Activated CD4-positive, CD25-positive, alpha-beta regulatory T cell treated with anti-CD3 and anti-CD28 coated beads, Interleukin-2, amount 50 U/mL, for 24 hours (primary cell): ENCODE measurements at regions not wholly inside any gene's neighbourhood (a gene's known extent, or its start where the extent isn't known, plus 50 kb on each side); places are given as distances from the start of the nearest gene placed in this dataset.

ENCODE experiments used
- ATAC-seq, 2 donors: fragments of 150-1000 bp; cut with Tn5 transposase; one replicate each; pipeline ENCODE4 v1.10.0; 2021; ENCODE audit warnings: mild to moderate bottlenecking in 1 of 2, moderate library complexity in 1 of 2

- no peak for ATAC-seq
These were observed 526.8 kb downstream of the XIRP2 start for GRCh38 chr2:167415068-167415467.

- no peak for ATAC-seq
These were observed 523.1 kb downstream of the XIRP2 start for GRCh38 chr2:167411367-167411766.

DNA sequence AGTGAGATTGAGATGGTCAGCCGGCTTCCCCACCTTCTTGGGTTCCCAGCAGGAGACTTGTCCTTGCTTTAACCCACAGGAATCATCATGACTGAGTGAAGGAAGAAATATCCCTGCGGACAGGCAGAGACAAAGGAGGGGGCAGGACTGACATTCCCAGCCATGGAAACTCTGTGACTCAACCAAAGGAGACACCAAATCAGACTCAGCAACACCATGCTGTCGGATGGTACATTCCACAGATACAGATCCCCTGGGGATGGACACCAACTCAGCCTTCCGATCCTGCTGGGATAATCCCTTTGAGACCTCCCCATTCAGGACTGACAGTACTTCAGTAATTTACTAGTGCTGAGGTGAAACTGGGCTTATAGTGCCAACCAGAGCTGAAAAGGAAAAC is 518.3 kb downstream of the XIRP2 start:
- no peak for ATAC-seq

GRCh38 chr2:167404627-167405284 is 516.5 kb downstream of the XIRP2 start:
- no peak for ATAC-seq

DNA sequence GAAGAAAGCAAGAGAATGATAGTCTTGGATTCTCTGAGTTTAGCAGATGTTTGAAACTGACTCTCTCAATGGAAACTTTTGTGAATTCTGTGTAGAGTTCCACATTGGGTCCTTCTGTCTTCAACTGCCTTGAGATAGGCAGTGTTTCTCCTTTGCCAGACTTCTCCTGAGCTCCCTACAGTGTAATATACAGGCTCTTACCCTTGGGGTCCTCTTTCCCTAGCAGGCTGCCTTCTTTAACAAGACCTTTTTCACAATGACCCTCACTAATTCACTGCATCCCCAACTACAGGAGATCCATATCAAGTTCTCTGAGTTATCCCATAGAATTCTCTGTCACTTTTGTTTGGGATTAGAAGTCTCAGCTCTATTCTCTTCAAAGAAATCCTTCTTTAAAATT is 513.0 kb downstream of the XIRP2 start:
- no peak for ATAC-seq

- no peak for ATAC-seq
These were observed 512.3 kb downstream of the XIRP2 start for GRCh38 chr2:167400546-167400945.

DNA sequence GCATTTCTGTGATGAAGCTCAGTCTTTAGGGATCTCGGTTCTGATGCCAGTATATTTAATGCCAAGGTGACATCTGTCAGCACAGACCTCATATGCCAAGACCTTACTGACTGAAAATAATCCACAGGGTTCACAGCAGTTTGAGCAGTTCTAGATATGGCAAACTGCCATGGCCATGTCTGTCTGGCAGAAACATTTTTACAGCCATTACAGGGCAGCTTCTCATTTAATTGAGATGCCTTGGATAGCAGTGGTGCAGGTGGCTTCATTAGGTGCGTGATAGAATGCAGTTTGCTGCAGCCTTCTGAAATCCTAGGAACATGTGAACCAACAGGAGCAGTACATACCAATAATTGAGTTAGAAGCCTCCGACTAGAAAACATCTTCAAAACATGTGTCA is 510.6 kb downstream of the XIRP2 start:
- no peak for ATAC-seq

GRCh38 chr2:167388901-167389300 is 500.6 kb downstream of the XIRP2 start:
- ATAC-seq = no peak

GRCh38 chr2:167388497-167388896 is 500.2 kb downstream of the XIRP2 start:
- no peak for ATAC-seq

- no peak for ATAC-seq
These were observed 498.4 kb downstream of the XIRP2 start for GRCh38 chr2:167386694-167387093.

DNA sequence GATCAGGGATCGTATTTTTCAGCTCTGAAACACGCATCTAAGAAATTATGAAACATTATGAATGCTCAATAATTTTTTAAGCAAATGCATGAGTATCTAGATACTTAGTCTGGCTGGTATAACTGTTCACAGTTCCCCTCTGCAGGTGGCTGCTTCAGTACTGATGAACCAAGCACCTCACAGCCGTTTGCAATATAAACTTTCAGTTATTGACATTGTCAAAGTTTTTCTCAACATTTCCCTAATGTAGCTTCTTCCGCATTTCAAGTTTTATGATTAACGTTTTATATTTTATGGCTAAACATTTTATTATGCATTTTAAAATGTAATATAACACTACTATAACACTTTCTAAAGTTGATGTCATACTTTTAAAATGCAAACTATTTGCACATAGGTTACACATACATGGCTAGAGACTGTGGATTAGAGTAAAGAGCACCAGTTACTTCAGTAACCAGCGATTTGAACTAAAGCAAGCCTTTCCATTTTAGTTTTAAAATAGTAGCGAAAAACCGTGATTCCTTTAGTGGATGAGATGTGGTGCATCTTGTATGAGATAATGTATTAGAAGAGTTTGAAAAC is 495.4 kb downstream of the XIRP2 start:
- no peak for ATAC-seq

GRCh38 chr2:167381349-167381748 is 493.1 kb downstream of the XIRP2 start:
- ATAC-seq = no peak

DNA sequence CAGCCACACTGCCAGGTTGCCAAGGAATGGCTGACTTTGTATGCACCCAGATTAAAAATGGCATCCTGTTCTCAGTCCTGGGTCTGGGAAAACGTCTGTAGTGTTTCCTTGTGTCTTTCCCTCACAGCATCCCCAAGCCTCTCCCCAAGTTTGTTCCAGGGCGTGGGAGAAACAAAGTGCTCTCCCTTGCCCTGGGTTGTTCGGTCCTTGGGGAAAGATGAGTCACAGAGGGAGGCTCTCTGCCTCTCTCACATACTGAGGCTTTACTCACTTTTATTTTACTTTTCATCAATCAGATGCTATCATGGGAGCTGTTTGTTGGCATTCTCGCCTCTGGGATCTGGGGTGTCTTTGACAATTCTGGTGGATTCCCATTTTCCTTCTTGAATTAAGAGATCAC is 492.3 kb downstream of the XIRP2 start:
- no peak for ATAC-seq

GRCh38 chr2:167380094-167380493 is 491.8 kb downstream of the XIRP2 start:
- ATAC-seq = no peak

- ATAC-seq = no peak
These were observed 480.8 kb downstream of the XIRP2 start for GRCh38 chr2:167369083-167369482.

DNA sequence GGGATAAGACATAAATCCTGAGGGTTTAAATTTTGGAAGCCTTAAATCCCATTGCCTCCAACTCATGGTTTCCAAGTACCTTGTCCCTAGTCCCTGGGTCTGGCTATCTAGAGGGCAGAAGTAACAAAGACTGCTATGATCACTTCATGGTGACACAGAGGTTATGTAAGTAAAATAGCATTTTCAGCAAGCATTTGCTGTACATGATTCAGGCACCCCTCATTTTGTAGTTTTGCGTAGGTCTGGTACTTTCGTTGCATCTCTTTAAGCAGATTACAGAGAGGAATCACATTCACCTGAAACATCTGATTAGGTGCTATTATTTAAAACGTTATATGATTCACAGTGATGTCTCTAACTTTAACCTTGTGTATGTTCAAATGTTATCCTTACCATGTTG is 480.1 kb downstream of the XIRP2 start:
- ATAC-seq = no peak

GRCh38 chr2:167365216-167365615 is 476.9 kb downstream of the XIRP2 start:
- no peak for ATAC-seq

DNA sequence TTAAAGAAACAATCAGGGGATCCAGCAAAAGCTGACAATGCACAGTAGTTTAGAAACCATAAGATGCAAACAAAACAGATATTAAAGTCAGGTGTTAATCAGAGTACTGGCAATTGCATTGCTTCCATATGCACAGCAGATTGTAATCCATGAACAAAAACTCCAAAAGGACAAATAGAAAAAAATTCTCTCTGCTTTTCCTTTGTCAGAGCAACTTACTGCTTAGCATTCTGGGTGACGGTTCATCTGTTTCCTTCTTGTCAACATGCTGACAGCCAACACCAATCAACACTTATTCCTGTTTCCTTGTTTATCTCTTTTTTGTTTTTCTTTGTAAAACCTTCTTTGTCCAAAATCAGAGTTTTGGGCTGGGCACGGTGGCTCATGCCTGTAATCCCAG is 473.1 kb downstream of the XIRP2 start:
- ATAC-seq = no peak

GRCh38 chr2:167355821-167356220 is 467.5 kb downstream of the XIRP2 start:
- ATAC-seq = no peak

- no peak for ATAC-seq
These were observed 465.5 kb downstream of the XIRP2 start for GRCh38 chr2:167353605-167354280.

DNA sequence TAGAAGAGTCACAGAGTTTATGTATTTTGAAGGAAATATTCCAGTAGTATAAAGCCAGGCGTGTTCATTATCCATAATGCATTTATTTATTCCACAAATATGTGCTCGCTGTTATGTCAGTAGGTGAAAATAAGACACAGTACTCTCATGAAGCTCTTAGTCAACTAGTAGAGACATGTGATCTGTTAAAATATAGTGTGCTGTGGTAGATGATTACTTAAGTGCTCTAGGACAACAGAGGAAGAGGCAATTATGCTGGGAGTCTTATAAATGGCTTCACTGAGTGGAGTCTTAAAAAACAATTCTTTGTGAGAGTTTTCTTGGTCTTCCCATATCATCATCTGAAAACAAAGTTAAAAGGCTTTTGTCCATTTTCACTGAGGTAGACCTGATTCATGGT is 457.3 kb downstream of the XIRP2 start:
- ATAC-seq = no peak

GRCh38 chr2:167342769-167343168 is 454.5 kb downstream of the XIRP2 start:
- ATAC-seq = no peak

DNA sequence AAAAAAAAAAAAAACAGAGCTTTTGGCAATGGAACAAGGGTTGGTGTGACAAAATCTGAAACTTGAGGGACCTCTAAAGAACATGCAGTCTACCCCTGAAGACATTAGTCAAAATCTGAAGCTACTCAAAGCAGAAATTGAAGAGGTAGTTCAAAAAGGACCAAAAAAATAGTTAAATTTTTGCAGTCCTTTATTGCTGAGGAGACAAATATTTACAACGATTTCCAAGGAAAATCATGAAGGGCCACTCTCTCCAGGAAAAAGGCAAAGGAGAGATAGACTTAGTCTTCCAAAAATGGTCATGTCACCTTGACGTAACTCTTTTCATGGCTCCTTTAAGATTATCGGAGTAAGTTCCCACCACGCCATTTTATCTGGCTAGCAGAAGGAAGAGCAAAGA is 452.0 kb downstream of the XIRP2 start:
- no peak for ATAC-seq

- ATAC-seq = no peak
These were observed 447.9 kb downstream of the XIRP2 start for GRCh38 chr2:167336213-167336612.
